Erythroblast (primary cell): ENCODE measurements at regions not wholly inside any gene's neighbourhood (a gene's known extent, or its start where the extent isn't known, plus 50 kb on each side); places are given as distances from the start of the nearest gene placed in this dataset.

Experiments used
- GATA1 ChIP-seq: IDR thresholded peaks from 2 replicates; pipeline ENCODE4 v1.6.1; 2011; ENCODE audit warnings: low read depth, mild to moderate bottlenecking, control low read depth, low read length, moderate library complexity
- POLR2A ChIP-seq: IDR thresholded peaks from 2 replicates; pipeline ENCODE4 v1.6.1; 2011; ENCODE audit warnings: mild to moderate bottlenecking, low read length

DNA sequence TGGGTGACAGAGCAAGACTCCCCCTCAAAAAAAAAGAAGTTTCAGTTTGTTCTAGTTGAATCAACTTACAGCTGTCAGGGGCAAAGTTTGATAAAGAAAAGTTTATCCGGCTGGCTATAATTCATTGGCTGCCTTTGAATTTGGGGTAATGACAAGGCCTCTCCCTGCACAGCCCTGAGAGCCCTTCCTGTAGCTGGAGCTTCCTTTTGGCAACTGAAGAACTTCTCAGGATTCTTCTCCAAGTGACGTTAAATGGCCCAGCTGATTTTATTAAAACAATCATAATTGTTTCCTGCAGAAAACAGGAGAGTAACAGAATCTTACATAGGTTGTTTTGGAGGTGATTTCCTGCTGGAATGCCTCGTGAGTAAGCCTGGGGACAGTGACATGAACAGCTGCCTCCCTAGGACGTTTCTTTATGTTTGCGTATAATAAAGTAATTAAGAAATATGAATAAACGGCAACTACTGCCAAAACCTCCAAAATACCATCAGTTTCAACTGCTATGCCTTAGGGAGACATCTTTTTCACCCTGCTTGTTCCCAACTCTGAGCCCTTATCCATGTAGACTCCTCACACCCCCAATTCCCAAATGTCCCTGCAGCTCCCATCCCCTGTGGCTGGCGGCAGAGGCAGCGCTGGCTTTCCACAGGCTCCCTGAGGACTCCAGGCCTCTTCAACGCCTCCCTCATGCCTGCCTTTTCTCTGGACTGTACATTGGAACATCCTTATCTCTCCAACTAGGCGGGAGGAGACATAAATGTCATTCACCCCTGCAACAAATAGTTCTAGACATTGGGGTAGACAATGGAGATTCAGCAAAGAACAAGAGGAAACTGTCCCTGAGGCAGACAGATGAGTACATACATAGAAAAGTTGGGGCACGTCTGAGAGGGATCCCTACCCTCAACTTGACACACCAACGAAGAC is 59.2 kb upstream of the FZD7 start:
- TF ChIP-seq POLR2A (no peak), GATA1 (no peak)
